GM12873 (cell line): ENCODE measurements at regions not wholly inside any gene's neighbourhood (a gene's known extent, or its start where the extent isn't known, plus 50 kb on each side); places are given as distances from the start of the nearest gene placed in this dataset.

Source experiments
- CTCF ChIP-seq: IDR thresholded peaks from 2 replicates; pipeline ENCODE4 v1.5.1; 2012; ENCODE audit warnings: low read depth, mild to moderate bottlenecking, moderate library complexity, low read length, control low read depth; ENCODE audit not compliant: insufficient read depth; ENCODE audit errors: missing control alignments

DNA sequence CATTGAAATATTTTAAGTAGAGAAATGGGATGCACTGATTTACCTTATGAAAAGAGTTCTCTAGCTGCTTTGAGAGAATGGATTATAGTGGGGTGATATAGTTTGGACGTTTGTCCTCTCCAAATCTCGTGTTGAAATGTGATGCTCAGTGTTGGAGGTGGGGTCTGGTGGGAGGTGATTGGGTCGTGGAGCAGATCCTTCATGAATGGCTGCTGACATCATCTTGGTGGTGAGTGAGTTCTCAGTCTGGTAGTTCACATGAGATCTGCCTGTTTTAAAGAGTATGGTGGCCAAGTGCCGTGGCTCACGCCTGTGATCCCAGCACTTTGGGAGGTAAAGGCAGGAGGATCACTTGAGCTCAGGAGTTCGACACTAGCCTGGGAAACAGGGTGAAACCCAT, 58.7 kb upstream of the SH3RF3 start:
- TF ChIP-seq CTCF, result no peak

- TF ChIP-seq CTCF, result no peak
Observed at GRCh38 chr2:109069331-109070194, 59.4 kb upstream of the SH3RF3 start.

DNA sequence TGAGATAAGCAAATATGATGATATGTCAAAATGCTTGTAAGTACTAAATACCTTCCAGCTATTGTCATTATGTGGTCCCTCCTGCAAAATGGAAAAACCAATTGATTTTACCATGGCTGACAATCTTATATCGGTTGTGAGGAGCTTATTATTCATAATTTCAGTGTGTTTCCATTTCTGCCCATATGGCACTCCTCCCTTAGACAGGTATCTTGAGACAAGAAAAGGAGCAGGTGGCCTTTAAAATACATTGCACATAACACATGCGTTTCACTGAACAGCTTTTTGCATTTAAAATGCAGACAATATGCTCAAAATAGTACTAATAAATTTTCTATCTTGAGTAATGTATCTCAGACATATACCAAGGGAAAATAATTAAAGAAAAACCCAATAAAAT, 60.2 kb upstream of the SH3RF3 start:
- TF ChIP-seq CTCF, result no peak

DNA sequence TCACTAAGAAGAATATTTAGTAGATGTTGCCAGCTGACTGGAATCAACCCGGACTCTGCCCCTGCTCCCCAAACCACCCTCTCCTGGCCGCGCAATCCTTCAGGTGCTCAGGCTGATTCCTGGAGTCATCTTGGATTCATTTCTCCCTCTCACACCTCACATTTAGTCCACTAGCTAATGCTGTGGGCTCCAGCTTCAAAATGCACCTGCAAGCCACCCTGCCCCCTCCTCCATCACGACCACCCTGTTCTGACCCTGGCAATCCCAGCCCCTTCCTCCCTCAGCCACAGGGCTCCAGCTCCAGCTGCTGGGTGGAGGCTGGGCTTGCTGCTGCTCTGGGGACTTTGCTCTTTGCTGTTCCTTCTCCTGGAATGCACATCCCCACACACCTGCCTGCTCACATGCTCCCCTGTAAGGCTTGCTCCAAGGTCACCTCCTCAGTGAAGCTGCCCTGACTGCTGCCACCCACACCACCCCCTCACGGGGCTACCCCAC, 61.3 kb upstream of the SH3RF3 start:
- TF ChIP-seq CTCF, result no peak

GRCh38 chr2:109066917-109067597, 61.9 kb upstream of the SH3RF3 start:
- TF ChIP-seq CTCF, result no peak

- TF ChIP-seq CTCF, result no peak
Observed at GRCh38 chr2:109066501-109066900, 62.5 kb upstream of the SH3RF3 start.

DNA sequence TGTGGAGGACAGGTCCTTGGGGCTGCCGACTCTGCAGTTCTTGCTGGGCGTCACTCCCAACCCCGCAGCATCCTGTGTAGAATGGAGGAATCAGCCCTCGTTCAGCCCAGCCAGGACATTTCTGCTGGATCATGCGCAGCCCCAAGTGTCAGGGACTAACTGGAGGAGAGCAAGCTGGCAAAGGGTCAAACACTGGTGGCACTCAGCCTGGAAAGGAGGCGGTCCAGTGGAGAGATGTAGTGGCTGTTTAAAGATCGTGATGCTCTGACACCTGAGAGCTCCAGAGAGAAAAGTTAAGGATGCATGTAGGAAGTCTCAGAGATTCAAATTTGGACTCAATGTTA, 63.6 kb upstream of the SH3RF3 start:
- TF ChIP-seq CTCF, result no peak
